ENCODE measurements at regions not wholly inside any gene's neighbourhood (a gene's known extent, or its start where the extent isn't known, plus 50 kb on each side); places are given as distances from the start of the nearest gene placed in this dataset.

GRCh38 chr6:18527836-18528743 lies 140.9 kb downstream of the RNF144B start:
- TF ChIP-seq STAT5B (CRISPR knock-in tag; IDR thresholded peaks at IDR 0.05) (no peak), SMC3 (conservative IDR thresholded peaks at IDR 0.05; ENCODE audit: insufficient read depth, low read depth, low read length) (0 out of 2 replicates have a peak, but pooled peaks have one; percentile 4), RAD21 (CRISPR knock-in tag; conservative IDR thresholded peaks at IDR 0.05 in 1 of 2, IDR thresholded peaks at IDR 0.05 in 1 of 2) (peak; percentile 54), CTCF (IDR thresholded peaks at IDR 0.05 in 2 of 3, conservative IDR thresholded peaks at IDR 0.05 in 1 of 3; ENCODE audit: insufficient read depth in 2 of 3, low read depth in 1 of 3, low read length in 3 of 3) (peak in 1 of 3 experiments; percentile 45; a peak in 2 of 6 replicates)
- intact Hi-C loops (cut with micrococcal nuclease) (no loop called here), in situ Hi-C loops (cut with MboI) (no loop called here)
- Histone ChIP-seq H2AFZ (ENCODE audit: low read depth, low read length) (no peak overlapping the region), H3K4me3 (no peak overlapping the region), H3K4me2 (ENCODE audit: insufficient read depth, low read length) (no peak overlapping the region), H3K27ac (ENCODE audit: extremely low read depth, low read depth, low read length) (no peak overlapping the region), H3K36me3 (ENCODE audit: control insufficient read depth, insufficient read depth, low read length) (no peaks in the 10 kb centered on the region), H3K9me1 (ENCODE audit: control insufficient read depth, insufficient read depth, low read length) (no peaks in the 10 kb centered on the region), H3K9me3 (replicated peaks; ENCODE audit: control insufficient read depth, insufficient read depth, low read depth, low read length) (no peaks in the 10 kb centered on the region), H3K79me2 (ENCODE audit: control insufficient read depth, insufficient read depth, low read length) (no peaks in the 10 kb centered on the region), H3K4me1 (replicated peaks in 1 of 2; ENCODE audit: control insufficient read depth in 2 of 2, insufficient read depth in 2 of 2, low read length in 2 of 2) (no peaks in the 10 kb centered on the region), H4K20me1 (replicated peaks; ENCODE audit: control insufficient read depth, insufficient read depth, low read length) (no peaks in the 10 kb centered on the region), H3K27me3 (ENCODE audit: control insufficient read depth in 2 of 2, insufficient read depth in 2 of 2, low read length in 2 of 2) (peaks cover under 1 to 4% of the 10 kb centered on the region in 2 experiments; a peak in 1 of 5 replicates), H3K9ac (ENCODE audit: insufficient read depth in 1 of 2, low read depth in 2 of 2, low read length in 2 of 2) (no peak overlapping the region)
- ChIA-PET CTCF (ENCODE audit: low intra/inter-chr PET ratio) (interaction anchor here (0.7 kb wide), 1 partner anchor 68 kb away, joined by 5 read pairs; no protein-coding TSS in a partner anchor), POLR2A (interaction anchor here (0.6 kb wide), 1 partner anchor 15 kb away, joined by 3 read pairs; no protein-coding TSS in a partner anchor)
- no peak for DNase-seq (ENCODE audit: extremely low read depth in 1 of 4, low spot score in 3 of 4)
- no TSS peak for BruUV-seq (replicated peaks)
- 0% methylated on average over 5 of the region's 5 CpGs for WGBS (ENCODE audit: insufficient coverage, low coverage, missing lambda C conversion rate)
- ATAC-seq: no peak
- no peak for FAIRE-seq
